ENCODE measurements at regions not wholly inside any gene's neighbourhood (a gene's known extent, or its start where the extent isn't known, plus 50 kb on each side); places are given as distances from the start of the nearest gene placed in this dataset.

DNA sequence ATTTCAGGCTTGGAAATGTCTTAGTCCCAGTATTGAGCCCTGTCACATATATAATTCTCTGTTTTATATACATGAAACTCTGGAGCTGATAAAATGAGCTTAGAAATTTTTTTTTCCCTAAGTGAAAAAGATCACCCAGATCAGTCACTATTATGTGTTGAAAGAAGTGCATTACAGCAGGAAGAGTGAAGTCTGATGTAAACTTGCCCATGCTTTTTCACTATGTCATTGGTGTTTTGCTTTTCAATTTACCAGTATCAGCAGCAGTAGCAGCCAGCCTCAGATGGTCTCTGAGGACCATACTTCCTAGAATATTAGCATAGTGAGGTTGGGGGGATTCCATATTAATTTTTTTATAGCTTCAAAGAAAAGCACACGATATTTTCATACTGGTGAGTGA is 255.6 kb upstream of the KCNH8 start (continued):
- TF ChIP-seq, protein P1, sequence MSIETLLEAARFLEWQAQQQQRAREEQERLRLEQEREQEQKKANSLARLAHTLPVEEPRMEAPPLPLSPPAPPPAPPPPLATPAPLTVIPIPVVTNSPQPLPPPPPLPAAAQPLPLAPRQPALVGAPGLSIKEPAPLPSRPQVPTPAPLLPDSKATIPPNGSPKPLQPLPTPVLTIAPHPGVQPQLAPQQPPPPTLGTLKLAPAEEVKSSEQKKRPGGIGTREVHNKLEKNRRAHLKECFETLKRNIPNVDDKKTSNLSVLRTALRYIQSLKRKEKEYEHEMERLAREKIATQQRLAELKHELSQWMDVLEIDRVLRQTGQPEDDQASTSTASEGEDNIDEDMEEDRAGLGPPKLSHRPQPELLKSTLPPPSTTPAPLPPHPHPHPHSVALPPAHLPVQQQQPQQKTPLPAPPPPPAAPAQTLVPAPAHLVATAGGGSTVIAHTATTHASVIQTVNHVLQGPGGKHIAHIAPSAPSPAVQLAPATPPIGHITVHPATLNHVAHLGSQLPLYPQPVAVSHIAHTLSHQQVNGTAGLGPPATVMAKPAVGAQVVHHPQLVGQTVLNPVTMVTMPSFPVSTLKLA (conservative IDR thresholded peaks at IDR 0.05) = no peak

DNA sequence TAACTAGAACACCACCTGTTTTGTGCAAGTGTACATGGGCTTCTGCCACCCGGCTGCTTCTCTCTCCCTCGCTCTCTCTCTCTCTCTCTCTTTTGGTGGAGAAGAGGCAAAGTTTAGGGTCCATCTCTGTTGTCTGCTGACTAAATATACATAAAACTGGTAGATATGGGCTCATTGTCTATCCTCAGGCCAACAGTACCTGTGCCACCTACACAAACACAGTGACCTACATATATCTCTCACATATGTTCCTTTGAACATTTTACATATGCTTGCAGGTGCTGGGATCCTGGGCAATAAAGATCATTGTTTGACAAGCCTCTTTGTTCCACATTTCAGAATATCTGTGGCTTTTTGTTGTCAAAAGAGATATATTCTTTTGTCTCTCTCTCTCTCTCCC is 256.3 kb upstream of the KCNH8 start:
- Histone ChIP-seq H3K27me3 (ENCODE audit: control insufficient read depth in 2 of 2, insufficient read depth in 2 of 2, low read length in 2 of 2) (no peaks in the 10 kb centered on the region), H4K20me1 (replicated peaks; ENCODE audit: control insufficient read depth, insufficient read depth, low read length) (no peaks in the 10 kb centered on the region), H3K4me3 (no peak overlapping the region), H3K4me2 (ENCODE audit: insufficient read depth, low read length) (no peak overlapping the region), H3K4me1 (replicated peaks in 1 of 2; ENCODE audit: control insufficient read depth in 2 of 2, insufficient read depth in 2 of 2, low read length in 2 of 2) (no peaks in the 10 kb centered on the region), H3K79me2 (ENCODE audit: control insufficient read depth, insufficient read depth, low read length) (no peaks in the 10 kb centered on the region), H3K27ac (ENCODE audit: extremely low read depth, low read depth, low read length) (no peak overlapping the region), H3K9me1 (ENCODE audit: control insufficient read depth, insufficient read depth, low read length) (no peaks in the 10 kb centered on the region), H3K36me3 (ENCODE audit: control insufficient read depth, insufficient read depth, low read length) (no peaks in the 10 kb centered on the region), H3K9ac (ENCODE audit: insufficient read depth in 1 of 2, low read depth in 2 of 2, low read length in 2 of 2) (no peak overlapping the region), H3K9me3 (replicated peaks; ENCODE audit: control insufficient read depth, insufficient read depth, low read depth, low read length) (peaks cover 2% of the 10 kb centered on the region), H2AFZ (ENCODE audit: low read depth, low read length) (no peak overlapping the region)
- ATAC-seq (no peak), DNase-seq (ENCODE audit: extremely low read depth in 1 of 4, low spot score in 3 of 4) (no peak), FAIRE-seq (no peak)
- in situ Hi-C loops (cut with MboI) (no loop called here), intact Hi-C loops (cut with micrococcal nuclease) (no loop called here)
- TF ChIP-seq DNMT1 (IDR thresholded peaks at IDR 0.05) = no peak
- TF ChIP-seq TGIF2 (CRISPR knock-in tag; IDR thresholded peaks at IDR 0.05) = no peak
- TF ChIP-seq E2F3 (CRISPR knock-in tag; IDR thresholded peaks at IDR 0.05) = no peak
- TF ChIP-seq, protein P2, sequence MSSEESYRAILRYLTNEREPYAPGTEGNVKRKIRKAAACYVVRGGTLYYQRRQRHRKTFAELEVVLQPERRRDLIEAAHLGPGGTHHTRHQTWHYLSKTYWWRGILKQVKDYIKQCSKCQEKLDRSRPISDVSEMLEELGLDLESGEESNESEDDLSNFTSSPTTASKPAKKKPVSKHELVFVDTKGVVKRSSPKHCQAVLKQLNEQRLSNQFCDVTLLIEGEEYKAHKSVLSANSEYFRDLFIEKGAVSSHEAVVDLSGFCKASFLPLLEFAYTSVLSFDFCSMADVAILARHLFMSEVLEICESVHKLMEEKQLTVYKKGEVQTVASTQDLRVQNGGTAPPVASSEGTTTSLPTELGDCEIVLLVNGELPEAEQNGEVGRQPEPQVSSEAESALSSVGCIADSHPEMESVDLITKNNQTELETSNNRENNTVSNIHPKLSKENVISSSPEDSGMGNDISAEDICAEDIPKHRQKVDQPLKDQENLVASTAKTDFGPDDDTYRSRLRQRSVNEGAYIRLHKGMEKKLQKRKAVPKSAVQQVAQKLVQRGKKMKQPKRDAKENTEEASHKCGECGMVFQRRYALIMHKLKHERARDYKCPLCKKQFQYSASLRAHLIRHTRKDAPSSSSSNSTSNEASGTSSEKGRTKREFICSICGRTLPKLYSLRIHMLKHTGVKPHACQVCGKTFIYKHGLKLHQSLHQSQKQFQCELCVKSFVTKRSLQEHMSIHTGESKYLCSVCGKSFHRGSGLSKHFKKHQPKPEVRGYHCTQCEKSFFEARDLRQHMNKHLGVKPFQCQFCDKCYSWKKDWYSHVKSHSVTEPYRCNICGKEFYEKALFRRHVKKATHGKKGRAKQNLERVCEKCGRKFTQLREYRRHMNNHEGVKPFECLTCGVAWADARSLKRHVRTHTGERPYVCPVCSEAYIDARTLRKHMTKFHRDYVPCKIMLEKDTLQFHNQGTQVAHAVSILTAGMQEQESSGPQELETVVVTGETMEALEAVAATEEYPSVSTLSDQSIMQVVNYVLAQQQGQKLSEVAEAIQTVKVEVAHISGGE (CRISPR knock-in tag; IDR thresholded peaks at IDR 0.05) = no peak
- TF ChIP-seq SRF (CRISPR knock-in tag; IDR thresholded peaks at IDR 0.05) = no peak
- no peak for TF ChIP-seq ZNF212 (CRISPR knock-in tag; IDR thresholded peaks at IDR 0.05)
- no peak for TF ChIP-seq WHSC1 (IDR thresholded peaks at IDR 0.05; ENCODE audit: low read length)
- TF ChIP-seq, protein P3, sequence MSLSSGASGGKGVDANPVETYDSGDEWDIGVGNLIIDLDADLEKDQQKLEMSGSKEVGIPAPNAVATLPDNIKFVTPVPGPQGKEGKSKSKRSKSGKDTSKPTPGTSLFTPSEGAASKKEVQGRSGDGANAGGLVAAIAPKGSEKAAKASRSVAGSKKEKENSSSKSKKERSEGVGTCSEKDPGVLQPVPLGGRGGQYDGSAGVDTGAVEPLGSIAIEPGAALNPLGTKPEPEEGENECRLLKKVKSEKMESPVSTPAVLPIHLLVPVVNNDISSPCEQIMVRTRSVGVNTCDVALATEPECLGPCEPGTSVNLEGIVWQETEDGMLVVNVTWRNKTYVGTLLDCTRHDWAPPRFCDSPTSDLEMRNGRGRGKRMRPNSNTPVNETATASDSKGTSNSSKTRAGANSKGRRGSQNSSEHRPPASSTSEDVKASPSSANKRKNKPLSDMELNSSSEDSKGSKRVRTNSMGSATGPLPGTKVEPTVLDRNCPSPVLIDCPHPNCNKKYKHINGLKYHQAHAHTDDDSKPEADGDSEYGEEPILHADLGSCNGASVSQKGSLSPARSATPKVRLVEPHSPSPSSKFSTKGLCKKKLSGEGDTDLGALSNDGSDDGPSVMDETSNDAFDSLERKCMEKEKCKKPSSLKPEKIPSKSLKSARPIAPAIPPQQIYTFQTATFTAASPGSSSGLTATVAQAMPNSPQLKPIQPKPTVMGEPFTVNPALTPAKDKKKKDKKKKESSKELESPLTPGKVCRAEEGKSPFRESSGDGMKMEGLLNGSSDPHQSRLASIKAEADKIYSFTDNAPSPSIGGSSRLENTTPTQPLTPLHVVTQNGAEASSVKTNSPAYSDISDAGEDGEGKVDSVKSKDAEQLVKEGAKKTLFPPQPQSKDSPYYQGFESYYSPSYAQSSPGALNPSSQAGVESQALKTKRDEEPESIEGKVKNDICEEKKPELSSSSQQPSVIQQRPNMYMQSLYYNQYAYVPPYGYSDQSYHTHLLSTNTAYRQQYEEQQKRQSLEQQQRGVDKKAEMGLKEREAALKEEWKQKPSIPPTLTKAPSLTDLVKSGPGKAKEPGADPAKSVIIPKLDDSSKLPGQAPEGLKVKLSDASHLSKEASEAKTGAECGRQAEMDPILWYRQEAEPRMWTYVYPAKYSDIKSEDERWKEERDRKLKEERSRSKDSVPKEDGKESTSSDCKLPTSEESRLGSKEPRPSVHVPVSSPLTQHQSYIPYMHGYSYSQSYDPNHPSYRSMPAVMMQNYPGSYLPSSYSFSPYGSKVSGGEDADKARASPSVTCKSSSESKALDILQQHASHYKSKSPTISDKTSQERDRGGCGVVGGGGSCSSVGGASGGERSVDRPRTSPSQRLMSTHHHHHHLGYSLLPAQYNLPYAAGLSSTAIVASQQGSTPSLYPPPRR (CRISPR knock-in tag; IDR thresholded peaks at IDR 0.05; ENCODE audit: borderline replicate concordance) = no peak
- no peak for TF ChIP-seq NCOA2 (IDR thresholded peaks at IDR 0.05; ENCODE audit: partially characterized antibody in 2 of 2)
- WGBS (ENCODE audit: insufficient coverage, low coverage, missing lambda C conversion rate) = 0% methylated on average over 2 of the region's 2 CpGs
- ChIA-PET POLR2A (no interaction called here), CTCF (ENCODE audit: low intra/inter-chr PET ratio) (no interaction called here)
- BruUV-seq (replicated peaks) = no TSS peak

All from K562 (cell line).